ENCODE measurements at regions not wholly inside any gene's neighbourhood (a gene's known extent, or its start where the extent isn't known, plus 50 kb on each side); places are given as distances from the start of the nearest gene placed in this dataset.

DNA sequence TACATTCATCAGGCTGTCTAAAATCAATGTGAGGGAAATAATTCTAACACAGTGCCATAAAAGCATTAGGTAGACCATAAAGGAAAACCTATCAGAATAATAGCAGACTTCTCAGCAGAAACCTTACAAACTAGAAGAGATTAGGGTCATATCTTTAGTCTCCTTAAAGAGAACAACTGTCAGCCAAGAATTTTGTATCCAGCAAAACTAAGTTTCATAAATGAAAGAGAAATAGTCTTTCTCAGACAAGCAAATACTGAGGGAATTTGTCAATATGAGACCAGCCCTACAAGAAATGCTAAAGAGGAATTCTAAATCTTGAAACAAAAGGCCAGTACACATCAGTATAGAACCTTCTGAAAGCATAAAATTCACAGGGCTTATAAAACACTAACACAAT is 482.0 kb downstream of the SATB2 start:
- TF ChIP-seq, protein P1, sequence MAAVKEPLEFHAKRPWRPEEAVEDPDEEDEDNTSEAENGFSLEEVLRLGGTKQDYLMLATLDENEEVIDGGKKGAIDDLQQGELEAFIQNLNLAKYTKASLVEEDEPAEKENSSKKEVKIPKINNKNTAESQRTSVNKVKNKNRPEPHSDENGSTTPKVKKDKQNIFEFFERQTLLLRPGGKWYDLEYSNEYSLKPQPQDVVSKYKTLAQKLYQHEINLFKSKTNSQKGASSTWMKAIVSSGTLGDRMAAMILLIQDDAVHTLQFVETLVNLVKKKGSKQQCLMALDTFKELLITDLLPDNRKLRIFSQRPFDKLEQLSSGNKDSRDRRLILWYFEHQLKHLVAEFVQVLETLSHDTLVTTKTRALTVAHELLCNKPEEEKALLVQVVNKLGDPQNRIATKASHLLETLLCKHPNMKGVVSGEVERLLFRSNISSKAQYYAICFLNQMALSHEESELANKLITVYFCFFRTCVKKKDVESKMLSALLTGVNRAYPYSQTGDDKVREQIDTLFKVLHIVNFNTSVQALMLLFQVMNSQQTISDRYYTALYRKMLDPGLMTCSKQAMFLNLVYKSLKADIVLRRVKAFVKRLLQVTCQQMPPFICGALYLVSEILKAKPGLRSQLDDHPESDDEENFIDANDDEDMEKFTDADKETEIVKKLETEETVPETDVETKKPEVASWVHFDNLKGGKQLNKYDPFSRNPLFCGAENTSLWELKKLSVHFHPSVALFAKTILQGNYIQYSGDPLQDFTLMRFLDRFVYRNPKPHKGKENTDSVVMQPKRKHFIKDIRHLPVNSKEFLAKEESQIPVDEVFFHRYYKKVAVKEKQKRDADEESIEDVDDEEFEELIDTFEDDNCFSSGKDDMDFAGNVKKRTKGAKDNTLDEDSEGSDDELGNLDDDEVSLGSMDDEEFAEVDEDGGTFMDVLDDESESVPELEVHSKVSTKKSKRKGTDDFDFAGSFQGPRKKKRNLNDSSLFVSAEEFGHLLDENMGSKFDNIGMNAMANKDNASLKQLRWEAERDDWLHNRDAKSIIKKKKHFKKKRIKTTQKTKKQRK (IDR thresholded peaks at IDR 0.05; ENCODE audit: borderline replicate concordance, low read depth, low read length), result no peak
- no peak for TF ChIP-seq PHB (CRISPR knock-in tag; IDR thresholded peaks at IDR 0.05)
- no peak for TF ChIP-seq KLF6 (CRISPR knock-in tag; IDR thresholded peaks at IDR 0.05; ENCODE audit: borderline replicate concordance)
- Histone ChIP-seq H3K4me2 (ENCODE audit: insufficient read depth, low read length) (no peak overlapping the region), H3K9ac (ENCODE audit: insufficient read depth in 1 of 2, low read depth in 2 of 2, low read length in 2 of 2) (no peak overlapping the region), H3K27ac (ENCODE audit: extremely low read depth, low read depth, low read length) (no peak overlapping the region), H3K27me3 (ENCODE audit: control insufficient read depth in 2 of 2, insufficient read depth in 2 of 2, low read length in 2 of 2) (no peaks in the 10 kb centered on the region), H4K20me1 (replicated peaks; ENCODE audit: control insufficient read depth, insufficient read depth, low read length) (no peaks in the 10 kb centered on the region), H3K9me3 (replicated peaks; ENCODE audit: control insufficient read depth, insufficient read depth, low read depth, low read length) (no peaks in the 10 kb centered on the region), H3K4me1 (replicated peaks in 1 of 2; ENCODE audit: control insufficient read depth in 2 of 2, insufficient read depth in 2 of 2, low read length in 2 of 2) (no peaks in the 10 kb centered on the region), H2AFZ (ENCODE audit: low read depth, low read length) (no peak overlapping the region), H3K36me3 (ENCODE audit: control insufficient read depth, insufficient read depth, low read length) (no peaks in the 10 kb centered on the region), H3K79me2 (ENCODE audit: control insufficient read depth, insufficient read depth, low read length) (no peaks in the 10 kb centered on the region), H3K4me3 (no peak overlapping the region), H3K9me1 (ENCODE audit: control insufficient read depth, insufficient read depth, low read length) (no peaks in the 10 kb centered on the region)
- ATAC-seq (no peak), DNase-seq (ENCODE audit: extremely low read depth in 1 of 4, low spot score in 3 of 4) (no peak), FAIRE-seq (no peak)
- ChIA-PET POLR2A (no interaction called here), CTCF (ENCODE audit: low intra/inter-chr PET ratio) (no interaction called here)
- in situ Hi-C loops (cut with MboI) (no loop called here), intact Hi-C loops (cut with micrococcal nuclease) (no loop called here)
- BruUV-seq (replicated peaks), result no TSS peak

GRCh38 chr2:198973785-198974184 is 484.0 kb downstream of the SATB2 start:
- WGBS (ENCODE audit: insufficient coverage, low coverage, missing lambda C conversion rate), result 0% methylated on average over 1 of the region's 2 CpGs
- Histone ChIP-seq H3K9me3 (replicated peaks; ENCODE audit: control insufficient read depth, insufficient read depth, low read depth, low read length) (no peaks in the 10 kb centered on the region), H3K27me3 (ENCODE audit: control insufficient read depth in 2 of 2, insufficient read depth in 2 of 2, low read length in 2 of 2) (no peaks in the 10 kb centered on the region), H3K27ac (ENCODE audit: extremely low read depth, low read depth, low read length) (no peak overlapping the region), H3K36me3 (ENCODE audit: control insufficient read depth, insufficient read depth, low read length) (no peaks in the 10 kb centered on the region), H2AFZ (ENCODE audit: low read depth, low read length) (no peak overlapping the region), H3K4me3 (no peak overlapping the region), H4K20me1 (replicated peaks; ENCODE audit: control insufficient read depth, insufficient read depth, low read length) (no peaks in the 10 kb centered on the region), H3K9me1 (ENCODE audit: control insufficient read depth, insufficient read depth, low read length) (no peaks in the 10 kb centered on the region), H3K4me1 (replicated peaks in 1 of 2; ENCODE audit: control insufficient read depth in 2 of 2, insufficient read depth in 2 of 2, low read length in 2 of 2) (no peaks in the 10 kb centered on the region), H3K79me2 (ENCODE audit: control insufficient read depth, insufficient read depth, low read length) (no peaks in the 10 kb centered on the region), H3K9ac (ENCODE audit: insufficient read depth in 1 of 2, low read depth in 2 of 2, low read length in 2 of 2) (no peak overlapping the region), H3K4me2 (ENCODE audit: insufficient read depth, low read length) (no peak overlapping the region)
- in situ Hi-C loops (cut with MboI) (no loop called here), intact Hi-C loops (cut with micrococcal nuclease) (no loop called here)
- FAIRE-seq (no peak), ATAC-seq (no peak), DNase-seq (ENCODE audit: extremely low read depth in 1 of 4, low spot score in 3 of 4) (no peak)
- ChIA-PET CTCF (ENCODE audit: low intra/inter-chr PET ratio) (no interaction called here), POLR2A (no interaction called here)
- TF ChIP-seq JUN (IDR thresholded peaks at IDR 0.05; ENCODE audit: borderline replicate concordance, low read depth, low read length), result no peak
- no peak for TF ChIP-seq JUN (CRISPR knock-in tag; IDR thresholded peaks at IDR 0.05; ENCODE audit: borderline replicate concordance)
- TF ChIP-seq CREBBP (IDR thresholded peaks at IDR 0.05; ENCODE audit: low read depth, low read length), result no peak
- TF ChIP-seq EP300 (IDR thresholded peaks at IDR 0.05; ENCODE audit: low read length), result no peak
- no peak for TF ChIP-seq KAT7 (CRISPR knock-in tag; IDR thresholded peaks at IDR 0.05; ENCODE audit: borderline replicate concordance)
- TF ChIP-seq, protein P2, sequence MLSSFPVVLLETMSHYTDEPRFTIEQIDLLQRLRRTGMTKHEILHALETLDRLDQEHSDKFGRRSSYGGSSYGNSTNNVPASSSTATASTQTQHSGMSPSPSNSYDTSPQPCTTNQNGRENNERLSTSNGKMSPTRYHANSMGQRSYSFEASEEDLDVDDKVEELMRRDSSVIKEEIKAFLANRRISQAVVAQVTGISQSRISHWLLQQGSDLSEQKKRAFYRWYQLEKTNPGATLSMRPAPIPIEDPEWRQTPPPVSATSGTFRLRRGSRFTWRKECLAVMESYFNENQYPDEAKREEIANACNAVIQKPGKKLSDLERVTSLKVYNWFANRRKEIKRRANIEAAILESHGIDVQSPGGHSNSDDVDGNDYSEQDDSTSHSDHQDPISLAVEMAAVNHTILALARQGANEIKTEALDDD (IDR thresholded peaks at IDR 0.05), result no peak
- no peak for TF ChIP-seq HSF4 (CRISPR knock-in tag; IDR thresholded peaks at IDR 0.05; ENCODE audit: borderline replicate concordance)
- TF ChIP-seq ZFX (CRISPR knock-in tag; IDR thresholded peaks at IDR 0.05), result no peak
- TF ChIP-seq PRPF4 (IDR thresholded peaks at IDR 0.05; ENCODE audit: insufficient read depth, low read depth, low read length, poor library complexity, severe bottlenecking), result no peak
- no peak for TF ChIP-seq ZNF75A (CRISPR knock-in tag; IDR thresholded peaks at IDR 0.05)
- no TSS peak for BruUV-seq (replicated peaks)
